Nephron progenitor cell (in vitro differentiated cells): ENCODE measurements at regions not wholly inside any gene's neighbourhood (a gene's known extent, or its start where the extent isn't known, plus 50 kb on each side); places are given as distances from the start of the nearest gene placed in this dataset.

ENCODE experiments used
- DNase-seq: peaks from one replicate; pipeline ENCODE4 v3.0.0; 2021
- H3K27ac Mint-ChIP-seq: 2 replicates; pipeline ENCODE4 v1.8.0; 2021; ENCODE audit warnings: mild to moderate bottlenecking, moderate library complexity, mixed read lengths
- H3K27me3 Mint-ChIP-seq: 2 replicates; pipeline ENCODE4 v1.8.0; 2021; ENCODE audit warnings: mild to moderate bottlenecking, low read depth, mixed read lengths; ENCODE audit not compliant: poor library complexity
- H3K36me3 Mint-ChIP-seq: 2 replicates; pipeline ENCODE4 v1.8.0; 2021; ENCODE audit warnings: low read depth, mixed read lengths
- H3K4me1 Mint-ChIP-seq: 2 replicates; pipeline ENCODE4 v1.8.0; 2021; ENCODE audit warnings: mixed read lengths
- H3K4me3 Mint-ChIP-seq: 2 replicates; pipeline ENCODE4 v1.8.0; 2021; ENCODE audit warnings: mild to moderate bottlenecking, moderate library complexity, mixed read lengths
- H3K9me3 Mint-ChIP-seq: 2 replicates; pipeline ENCODE4 v1.8.0; 2021; ENCODE audit warnings: mild to moderate bottlenecking, moderate library complexity, mixed read lengths
- TF ChIP-seq, protein P1 (sequence below): fragments of 200-600 bp; sonication (generic); IDR thresholded peaks from 2 replicates; pipeline ENCODE4 v1.5.0; 2021; ENCODE audit warnings: antibody characterized with exemption

DNA sequence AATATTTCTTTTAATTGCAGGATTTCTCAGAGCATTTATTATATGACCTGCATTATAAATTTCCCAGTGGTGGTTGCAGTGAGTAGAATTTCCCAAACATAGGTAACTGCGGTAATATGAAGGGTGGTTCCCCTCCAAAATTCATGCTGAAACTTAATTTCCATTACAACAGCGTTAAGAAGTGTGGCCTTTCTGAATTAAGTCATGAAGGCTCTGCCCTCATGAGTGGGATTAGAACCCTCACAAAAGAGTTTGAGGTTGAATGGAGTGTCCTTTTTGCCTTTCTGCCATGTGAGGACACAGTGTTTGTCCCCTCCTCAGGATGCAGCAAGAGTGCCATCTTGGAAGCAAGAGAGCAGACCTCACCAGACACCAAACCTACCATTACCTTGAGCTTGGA, 233.6 kb downstream of the KTN1 start:
- TF ChIP-seq, protein P1, sequence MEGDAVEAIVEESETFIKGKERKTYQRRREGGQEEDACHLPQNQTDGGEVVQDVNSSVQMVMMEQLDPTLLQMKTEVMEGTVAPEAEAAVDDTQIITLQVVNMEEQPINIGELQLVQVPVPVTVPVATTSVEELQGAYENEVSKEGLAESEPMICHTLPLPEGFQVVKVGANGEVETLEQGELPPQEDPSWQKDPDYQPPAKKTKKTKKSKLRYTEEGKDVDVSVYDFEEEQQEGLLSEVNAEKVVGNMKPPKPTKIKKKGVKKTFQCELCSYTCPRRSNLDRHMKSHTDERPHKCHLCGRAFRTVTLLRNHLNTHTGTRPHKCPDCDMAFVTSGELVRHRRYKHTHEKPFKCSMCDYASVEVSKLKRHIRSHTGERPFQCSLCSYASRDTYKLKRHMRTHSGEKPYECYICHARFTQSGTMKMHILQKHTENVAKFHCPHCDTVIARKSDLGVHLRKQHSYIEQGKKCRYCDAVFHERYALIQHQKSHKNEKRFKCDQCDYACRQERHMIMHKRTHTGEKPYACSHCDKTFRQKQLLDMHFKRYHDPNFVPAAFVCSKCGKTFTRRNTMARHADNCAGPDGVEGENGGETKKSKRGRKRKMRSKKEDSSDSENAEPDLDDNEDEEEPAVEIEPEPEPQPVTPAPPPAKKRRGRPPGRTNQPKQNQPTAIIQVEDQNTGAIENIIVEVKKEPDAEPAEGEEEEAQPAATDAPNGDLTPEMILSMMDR: no peak
- peaks cover 39% of the 10 kb centered on the region for H3K9me3 Mint-ChIP-seq
- no peak overlapping the region for H3K4me3 Mint-ChIP-seq
- H3K27ac Mint-ChIP-seq: no peak overlapping the region
- H3K4me1 Mint-ChIP-seq: no peaks in the 10 kb centered on the region
- H3K36me3 Mint-ChIP-seq: peaks cover 9% of the 10 kb centered on the region
- peaks cover 4% of the 10 kb centered on the region for H3K27me3 Mint-ChIP-seq
- DNase-seq: no peak

DNA sequence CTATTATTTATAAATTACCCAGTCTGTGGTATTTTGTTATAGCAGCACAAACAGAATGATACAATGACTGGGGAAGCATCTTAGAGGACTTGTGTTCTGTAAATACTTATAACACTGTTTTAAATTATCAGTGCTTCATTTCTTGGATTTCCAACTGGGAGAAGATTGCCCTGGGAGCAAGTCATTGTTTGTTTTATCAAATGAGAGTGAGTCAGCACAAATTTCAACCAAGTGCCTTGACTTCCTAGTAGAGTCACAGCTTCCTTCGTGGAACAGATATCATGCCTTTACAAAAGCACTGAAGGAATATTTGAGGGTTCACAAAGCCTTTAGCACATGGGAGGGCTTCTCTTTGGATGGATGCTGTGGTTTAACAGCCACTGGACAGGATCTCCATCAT, 234.1 kb downstream of the KTN1 start:
- H3K4me3 Mint-ChIP-seq: no peak overlapping the region
- no peaks in the 10 kb centered on the region for H3K4me1 Mint-ChIP-seq
- H3K27ac Mint-ChIP-seq: no peak overlapping the region
- DNase-seq: no peak
- H3K27me3 Mint-ChIP-seq: peaks cover 4% of the 10 kb centered on the region
- TF ChIP-seq, protein P1: no peak
- peaks cover 39% of the 10 kb centered on the region for H3K9me3 Mint-ChIP-seq
- peaks cover 9% of the 10 kb centered on the region for H3K36me3 Mint-ChIP-seq

DNA sequence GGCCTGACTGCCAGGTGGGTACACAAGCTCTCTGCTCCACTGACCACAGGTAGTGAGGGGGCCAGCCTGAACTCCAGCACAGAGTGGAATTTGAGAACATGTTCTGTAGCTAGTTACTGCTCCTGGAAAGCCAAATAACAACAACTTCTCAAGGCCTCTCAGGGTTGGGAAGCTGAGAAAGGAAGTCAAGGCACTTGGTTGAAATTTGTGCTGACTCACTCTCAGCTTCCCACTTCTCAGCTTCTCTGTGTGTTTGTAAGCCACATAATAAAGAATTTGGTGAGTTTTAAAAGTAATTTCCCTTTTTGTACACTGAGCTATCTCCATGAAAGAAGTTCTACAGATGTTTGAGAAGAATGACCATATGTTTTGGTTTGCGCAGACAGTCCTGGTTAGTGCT, 234.9 kb downstream of the KTN1 start:
- H3K27ac Mint-ChIP-seq: no peak overlapping the region
- no peak overlapping the region for H3K4me3 Mint-ChIP-seq
- H3K27me3 Mint-ChIP-seq: peaks cover 4% of the 10 kb centered on the region
- H3K4me1 Mint-ChIP-seq: no peaks in the 10 kb centered on the region
- H3K9me3 Mint-ChIP-seq: peaks cover 42% of the 10 kb centered on the region
- H3K36me3 Mint-ChIP-seq: peaks cover 9% of the 10 kb centered on the region
- no peak for DNase-seq
- TF ChIP-seq, protein P1: no peak

DNA sequence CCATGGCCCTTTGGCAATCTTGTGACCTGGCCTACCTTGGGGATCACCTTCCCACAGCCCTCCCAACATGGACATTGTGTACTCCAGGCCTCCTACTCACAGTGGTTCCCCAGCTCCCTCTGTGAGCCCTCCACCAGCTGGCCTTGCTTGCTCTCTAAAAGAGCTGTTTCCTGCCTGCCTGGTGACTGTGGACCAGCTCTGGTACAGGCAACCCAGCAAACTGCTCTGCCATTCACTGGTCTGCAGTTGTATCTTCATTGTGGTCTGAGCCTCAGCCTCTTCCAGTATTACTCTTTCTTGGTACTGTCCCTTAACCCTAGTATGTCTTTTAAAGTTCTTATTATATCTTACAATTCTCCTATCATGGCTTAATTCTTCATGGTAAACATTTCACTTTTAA, 236.2 kb downstream of the KTN1 start:
- Mint-ChIP-seq H3K27me3 (peaks cover 4% of the 10 kb centered on the region), H3K4me3 (no peak overlapping the region), H3K9me3 (peaks cover 31% of the 10 kb centered on the region), H3K4me1 (no peaks in the 10 kb centered on the region), H3K36me3 (peaks cover 4% of the 10 kb centered on the region), H3K27ac (no peak overlapping the region)
- TF ChIP-seq, protein P1: no peak
- DNase-seq: no peak

DNA sequence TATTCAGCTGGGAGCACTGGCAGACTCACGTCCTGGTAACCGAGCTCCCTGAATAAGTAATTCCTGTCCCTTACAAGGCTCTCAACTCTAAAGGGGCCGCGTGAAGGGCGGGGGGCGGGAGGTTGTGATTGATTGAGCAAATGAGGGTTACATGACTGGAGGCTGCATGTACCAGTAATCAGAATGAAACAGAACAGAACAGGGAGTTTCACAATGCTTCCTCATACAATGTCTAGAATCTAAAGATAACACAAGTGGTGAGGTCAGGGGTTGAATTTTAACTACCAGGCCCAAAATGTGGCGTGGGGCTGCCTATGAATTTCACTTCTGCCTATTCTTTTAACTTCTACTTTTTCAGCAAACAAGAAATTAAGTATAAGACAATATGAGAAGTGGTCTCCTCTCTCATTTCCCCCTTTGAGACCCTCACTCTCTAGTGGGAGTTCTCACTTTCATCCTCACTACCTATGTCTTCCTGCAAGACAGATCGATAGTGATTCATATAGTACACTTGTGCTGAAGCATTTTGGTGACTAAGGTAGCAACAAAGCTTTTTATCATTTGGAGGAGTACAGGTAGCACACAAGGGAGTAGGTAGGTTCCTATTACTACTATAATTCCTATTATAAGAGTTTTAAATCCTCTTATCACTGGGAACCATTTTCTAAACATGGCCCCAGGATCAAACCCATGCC, 239.8 kb downstream of the KTN1 start:
- no peaks in the 10 kb centered on the region for H3K27me3 Mint-ChIP-seq
- H3K9me3 Mint-ChIP-seq: peaks cover 33% of the 10 kb centered on the region
- H3K4me3 Mint-ChIP-seq: no peak overlapping the region
- H3K4me1 Mint-ChIP-seq: no peaks in the 10 kb centered on the region
- DNase-seq: no peak
- peaks cover 4% of the 10 kb centered on the region for H3K36me3 Mint-ChIP-seq
- no peak overlapping the region for H3K27ac Mint-ChIP-seq
- TF ChIP-seq, protein P1: no peak

DNA sequence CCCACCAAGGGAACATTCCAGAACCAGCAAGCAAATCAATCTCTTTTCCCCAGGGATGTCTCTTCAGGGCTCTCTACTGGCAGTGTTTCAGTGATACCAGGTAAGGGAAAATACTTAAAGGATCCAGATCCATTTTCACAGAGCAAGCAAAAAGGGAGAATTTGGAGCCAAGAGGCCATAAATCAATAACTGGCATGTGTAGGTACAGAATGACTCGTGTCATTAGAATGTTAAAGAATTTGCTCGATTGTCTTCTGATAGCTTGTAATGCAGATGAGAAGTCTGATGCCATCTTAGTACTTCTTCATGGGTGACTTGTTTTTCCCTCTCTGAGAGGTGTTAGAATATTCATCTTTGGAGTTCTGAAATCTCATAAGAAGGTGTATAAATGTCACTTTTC, 242.9 kb downstream of the KTN1 start:
- peaks cover 5% of the 10 kb centered on the region for H3K27me3 Mint-ChIP-seq
- no peak overlapping the region for H3K4me3 Mint-ChIP-seq
- no peak for DNase-seq
- no peaks in the 10 kb centered on the region for H3K36me3 Mint-ChIP-seq
- TF ChIP-seq, protein P1: no peak
- H3K27ac Mint-ChIP-seq: no peak overlapping the region
- peaks cover 28% of the 10 kb centered on the region for H3K9me3 Mint-ChIP-seq
- no peaks in the 10 kb centered on the region for H3K4me1 Mint-ChIP-seq
